ENCODE measurements at regions not wholly inside any gene's neighbourhood (a gene's known extent, or its start where the extent isn't known, plus 50 kb on each side); places are given as distances from the start of the nearest gene placed in this dataset.

DNA sequence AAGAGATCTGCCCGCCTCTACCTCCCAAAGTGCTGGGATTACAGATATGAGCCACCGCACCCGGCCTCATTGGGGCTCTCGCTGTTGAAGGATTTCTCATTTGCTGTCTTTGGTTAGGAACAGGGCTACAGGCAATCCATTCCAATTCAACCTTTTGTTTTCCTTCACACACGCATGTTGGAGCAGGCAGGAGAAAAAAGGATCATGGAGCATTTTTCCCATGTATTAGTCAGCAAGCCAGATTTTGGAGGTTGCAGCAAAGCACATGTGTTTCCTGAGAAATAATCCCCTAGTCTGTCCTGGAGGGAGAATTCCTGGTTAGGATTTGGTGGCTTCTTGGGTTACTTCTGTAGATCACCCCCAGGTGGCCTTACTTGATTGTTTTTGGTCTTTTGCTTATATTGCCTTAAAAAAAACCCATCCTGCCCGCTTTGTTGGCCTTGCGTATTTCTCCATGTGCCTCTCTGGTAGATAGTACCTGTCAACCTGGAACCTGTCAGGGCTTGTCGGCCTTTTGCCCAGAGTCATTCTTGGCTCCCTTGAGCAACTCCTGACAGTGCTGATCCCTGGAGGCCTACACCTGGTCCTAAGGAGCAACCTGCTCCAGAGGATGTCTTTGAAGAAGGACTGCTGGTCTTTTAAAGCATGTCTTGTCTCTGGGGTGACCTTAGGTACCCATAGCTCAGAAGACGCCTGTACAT is 82.4 kb upstream of the CLCN4 start:
- Histone ChIP-seq H3K9me3 (replicated peaks; ENCODE audit: control insufficient read depth, insufficient read depth, low read length) (no peaks in the 10 kb centered on the region; the same call in 2 of the 3 replicates), H3K36me3 (ENCODE audit: control insufficient read depth in 2 of 2, insufficient read depth in 2 of 2, low read length in 1 of 2) (no peaks in the 10 kb centered on the region), H3K79me2 (ENCODE audit: control insufficient read depth, insufficient read depth, low read length) (no peaks in the 10 kb centered on the region), H3K9ac (ENCODE audit: control insufficient read depth, insufficient read depth, low read length) (no peak overlapping the region), H4K20me1 (ENCODE audit: control insufficient read depth, insufficient read depth) (no peaks in the 10 kb centered on the region), H3K27ac (ENCODE audit: control insufficient read depth, insufficient read depth) (no peak overlapping the region), H3K4me3 (no peak overlapping the region), H3K4me1 (ENCODE audit: control insufficient read depth, insufficient read depth, low read length) (no peaks in the 10 kb centered on the region), H3K4me2 (ENCODE audit: control insufficient read depth, insufficient read depth) (no peak overlapping the region), H3K27me3 (replicated peaks in 1 of 2; ENCODE audit: control insufficient read depth in 2 of 2, insufficient read depth in 2 of 2, low read length in 1 of 2) (no peaks in the 10 kb centered on the region), H2AFZ (ENCODE audit: control insufficient read depth, low read depth, low read length) (no peak overlapping the region)
- no peak for TF ChIP-seq RFX5 (IDR thresholded peaks at IDR 0.05; ENCODE audit: low read depth, low read length)
- no peak for TF ChIP-seq CBFB (IDR thresholded peaks at IDR 0.05; ENCODE audit: low read depth)
- no peak for TF ChIP-seq HCFC1 (IDR thresholded peaks at IDR 0.05; ENCODE audit: low read length)
- TF ChIP-seq CHD1 (IDR thresholded peaks at IDR 0.05; ENCODE audit: low read depth, low read length), result no peak
- TF ChIP-seq, protein P1, sequence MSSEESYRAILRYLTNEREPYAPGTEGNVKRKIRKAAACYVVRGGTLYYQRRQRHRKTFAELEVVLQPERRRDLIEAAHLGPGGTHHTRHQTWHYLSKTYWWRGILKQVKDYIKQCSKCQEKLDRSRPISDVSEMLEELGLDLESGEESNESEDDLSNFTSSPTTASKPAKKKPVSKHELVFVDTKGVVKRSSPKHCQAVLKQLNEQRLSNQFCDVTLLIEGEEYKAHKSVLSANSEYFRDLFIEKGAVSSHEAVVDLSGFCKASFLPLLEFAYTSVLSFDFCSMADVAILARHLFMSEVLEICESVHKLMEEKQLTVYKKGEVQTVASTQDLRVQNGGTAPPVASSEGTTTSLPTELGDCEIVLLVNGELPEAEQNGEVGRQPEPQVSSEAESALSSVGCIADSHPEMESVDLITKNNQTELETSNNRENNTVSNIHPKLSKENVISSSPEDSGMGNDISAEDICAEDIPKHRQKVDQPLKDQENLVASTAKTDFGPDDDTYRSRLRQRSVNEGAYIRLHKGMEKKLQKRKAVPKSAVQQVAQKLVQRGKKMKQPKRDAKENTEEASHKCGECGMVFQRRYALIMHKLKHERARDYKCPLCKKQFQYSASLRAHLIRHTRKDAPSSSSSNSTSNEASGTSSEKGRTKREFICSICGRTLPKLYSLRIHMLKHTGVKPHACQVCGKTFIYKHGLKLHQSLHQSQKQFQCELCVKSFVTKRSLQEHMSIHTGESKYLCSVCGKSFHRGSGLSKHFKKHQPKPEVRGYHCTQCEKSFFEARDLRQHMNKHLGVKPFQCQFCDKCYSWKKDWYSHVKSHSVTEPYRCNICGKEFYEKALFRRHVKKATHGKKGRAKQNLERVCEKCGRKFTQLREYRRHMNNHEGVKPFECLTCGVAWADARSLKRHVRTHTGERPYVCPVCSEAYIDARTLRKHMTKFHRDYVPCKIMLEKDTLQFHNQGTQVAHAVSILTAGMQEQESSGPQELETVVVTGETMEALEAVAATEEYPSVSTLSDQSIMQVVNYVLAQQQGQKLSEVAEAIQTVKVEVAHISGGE (CRISPR knock-in tag; IDR thresholded peaks at IDR 0.05), result no peak
- TF ChIP-seq, protein P2, sequence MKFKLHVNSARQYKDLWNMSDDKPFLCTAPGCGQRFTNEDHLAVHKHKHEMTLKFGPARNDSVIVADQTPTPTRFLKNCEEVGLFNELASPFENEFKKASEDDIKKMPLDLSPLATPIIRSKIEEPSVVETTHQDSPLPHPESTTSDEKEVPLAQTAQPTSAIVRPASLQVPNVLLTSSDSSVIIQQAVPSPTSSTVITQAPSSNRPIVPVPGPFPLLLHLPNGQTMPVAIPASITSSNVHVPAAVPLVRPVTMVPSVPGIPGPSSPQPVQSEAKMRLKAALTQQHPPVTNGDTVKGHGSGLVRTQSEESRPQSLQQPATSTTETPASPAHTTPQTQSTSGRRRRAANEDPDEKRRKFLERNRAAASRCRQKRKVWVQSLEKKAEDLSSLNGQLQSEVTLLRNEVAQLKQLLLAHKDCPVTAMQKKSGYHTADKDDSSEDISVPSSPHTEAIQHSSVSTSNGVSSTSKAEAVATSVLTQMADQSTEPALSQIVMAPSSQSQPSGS (IDR thresholded peaks at IDR 0.05; ENCODE audit: low read length), result no peak
- TF ChIP-seq, protein P3, sequence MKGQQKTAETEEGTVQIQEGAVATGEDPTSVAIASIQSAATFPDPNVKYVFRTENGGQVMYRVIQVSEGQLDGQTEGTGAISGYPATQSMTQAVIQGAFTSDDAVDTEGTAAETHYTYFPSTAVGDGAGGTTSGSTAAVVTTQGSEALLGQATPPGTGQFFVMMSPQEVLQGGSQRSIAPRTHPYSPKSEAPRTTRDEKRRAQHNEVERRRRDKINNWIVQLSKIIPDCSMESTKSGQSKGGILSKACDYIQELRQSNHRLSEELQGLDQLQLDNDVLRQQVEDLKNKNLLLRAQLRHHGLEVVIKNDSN (IDR thresholded peaks at IDR 0.05; ENCODE audit: borderline replicate concordance, extremely low read length, insufficient read depth, low read depth, low read length), result no peak
- no peak for TF ChIP-seq EGR1 (IDR thresholded peaks at IDR 0.05; ENCODE audit: borderline replicate concordance in 1 of 2, low read depth in 2 of 2, low read length in 2 of 2)
- TF ChIP-seq MTA3 (IDR thresholded peaks at IDR 0.05; ENCODE audit: borderline replicate concordance, low read length), result no peak
- TF ChIP-seq, protein P4, sequence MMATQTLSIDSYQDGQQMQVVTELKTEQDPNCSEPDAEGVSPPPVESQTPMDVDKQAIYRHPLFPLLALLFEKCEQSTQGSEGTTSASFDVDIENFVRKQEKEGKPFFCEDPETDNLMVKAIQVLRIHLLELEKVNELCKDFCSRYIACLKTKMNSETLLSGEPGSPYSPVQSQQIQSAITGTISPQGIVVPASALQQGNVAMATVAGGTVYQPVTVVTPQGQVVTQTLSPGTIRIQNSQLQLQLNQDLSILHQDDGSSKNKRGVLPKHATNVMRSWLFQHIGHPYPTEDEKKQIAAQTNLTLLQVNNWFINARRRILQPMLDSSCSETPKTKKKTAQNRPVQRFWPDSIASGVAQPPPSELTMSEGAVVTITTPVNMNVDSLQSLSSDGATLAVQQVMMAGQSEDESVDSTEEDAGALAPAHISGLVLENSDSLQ (IDR thresholded peaks at IDR 0.05), result no peak
- TF ChIP-seq STAT3 (IDR thresholded peaks at IDR 0.05; ENCODE audit: low read depth, low read length), result no peak
- no peak for TF ChIP-seq POLR2AphosphoS2 (IDR thresholded peaks at IDR 0.05; ENCODE audit: low read depth, low read length)
- TF ChIP-seq BMI1 (IDR thresholded peaks at IDR 0.05; ENCODE audit: borderline replicate concordance), result no peak
- no peak for TF ChIP-seq KLF5 (IDR thresholded peaks at IDR 0.05; ENCODE audit: partially characterized antibody)
- TF ChIP-seq, protein P5, sequence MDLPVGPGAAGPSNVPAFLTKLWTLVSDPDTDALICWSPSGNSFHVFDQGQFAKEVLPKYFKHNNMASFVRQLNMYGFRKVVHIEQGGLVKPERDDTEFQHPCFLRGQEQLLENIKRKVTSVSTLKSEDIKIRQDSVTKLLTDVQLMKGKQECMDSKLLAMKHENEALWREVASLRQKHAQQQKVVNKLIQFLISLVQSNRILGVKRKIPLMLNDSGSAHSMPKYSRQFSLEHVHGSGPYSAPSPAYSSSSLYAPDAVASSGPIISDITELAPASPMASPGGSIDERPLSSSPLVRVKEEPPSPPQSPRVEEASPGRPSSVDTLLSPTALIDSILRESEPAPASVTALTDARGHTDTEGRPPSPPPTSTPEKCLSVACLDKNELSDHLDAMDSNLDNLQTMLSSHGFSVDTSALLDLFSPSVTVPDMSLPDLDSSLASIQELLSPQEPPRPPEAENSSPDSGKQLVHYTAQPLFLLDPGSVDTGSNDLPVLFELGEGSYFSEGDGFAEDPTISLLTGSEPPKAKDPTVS (IDR thresholded peaks at IDR 0.05; ENCODE audit: low read depth, low read length), result no peak
- WGBS (ENCODE audit: insufficient coverage, insufficient replicate concordance, low lambda C conversion rate, missing lambda C conversion rate), result 58% methylated on average over 9 of the region's 9 CpGs
- POLR2A ChIA-PET, result no interaction called here
- CTCF ChIA-PET, result interaction anchor here (1.5 to 3.9 kb wide), 2 partner anchors 11 to 44 kb away, joined by 3 to 20 read pairs; no protein-coding TSS in a partner anchor
- intact Hi-C loops (cut with micrococcal nuclease; ENCODE audit: unreplicated experiment), result no loop called here
- no TSS peak for BruUV-seq (replicated peaks)
- ATAC-seq (no peak), FAIRE-seq (no peak), DNase-seq (ENCODE audit: low read depth, low spot score) (no peak)
- RAD21 ChIA-PET (ENCODE audit: unreplicated experiment), result interaction anchor here (0.7 to 1.4 kb wide), 4 partner anchors 40 to 77 kb away, joined by 3 to 6 read pairs (median 4); no protein-coding TSS in a partner anchor
- in situ Hi-C loops (cut with MboI), result no loop called here
- SMC1A ChIA-PET (ENCODE audit: uncharacterized antibody, unreplicated experiment), result interaction anchor here (0.6 to 1.4 kb wide), 6 partner anchors 15 to 78 kb away, joined by 4 to 5 read pairs (median 4); no protein-coding TSS in a partner anchor

Data from GM12878 (cell line).